HUES48 (cell line): ENCODE measurements at regions not wholly inside any gene's neighbourhood (a gene's known extent, or its start where the extent isn't known, plus 50 kb on each side); places are given as distances from the start of the nearest gene placed in this dataset.
"Not testable (repeated sequence)": the region's sequence is repeated elsewhere in the genome, so short reads cannot be mapped to it uniquely, and the experiment has no call there.

Experiments used
- H3K27ac ChIP-seq: one replicate; pipeline ENCODE4 v1.7.0; 2013; ENCODE audit warnings: low read depth, low read length, inconsistent platforms
- H3K27me3 ChIP-seq: 2 replicates; pipeline ENCODE4 v1.6.1; 2013; ENCODE audit warnings: mild to moderate bottlenecking, low read length; ENCODE audit not compliant: control insufficient read depth, insufficient read depth
- H3K36me3 ChIP-seq: 2 replicates; pipeline ENCODE4 v1.6.1; 2013; ENCODE audit warnings: low read length; ENCODE audit not compliant: control insufficient read depth, insufficient read depth
- H3K4me1 ChIP-seq: 2 replicates; pipeline ENCODE4 v1.6.1; 2013; ENCODE audit warnings: mild to moderate bottlenecking, low read length; ENCODE audit not compliant: control insufficient read depth, insufficient read depth
- H3K4me3 ChIP-seq: 2 replicates; pipeline ENCODE4 v1.5.1; 2013; ENCODE audit warnings: mild to moderate bottlenecking, low read depth, low read length
- H3K9ac ChIP-seq: 2 replicates; pipeline ENCODE4 v1.6.1; 2013; ENCODE audit warnings: mild to moderate bottlenecking, low read depth, low read length, moderate library complexity
- H3K9me3 ChIP-seq: 2 replicates; pipeline ENCODE4 v1.6.1; 2013; ENCODE audit warnings: low read length; ENCODE audit not compliant: control insufficient read depth, insufficient read depth

DNA sequence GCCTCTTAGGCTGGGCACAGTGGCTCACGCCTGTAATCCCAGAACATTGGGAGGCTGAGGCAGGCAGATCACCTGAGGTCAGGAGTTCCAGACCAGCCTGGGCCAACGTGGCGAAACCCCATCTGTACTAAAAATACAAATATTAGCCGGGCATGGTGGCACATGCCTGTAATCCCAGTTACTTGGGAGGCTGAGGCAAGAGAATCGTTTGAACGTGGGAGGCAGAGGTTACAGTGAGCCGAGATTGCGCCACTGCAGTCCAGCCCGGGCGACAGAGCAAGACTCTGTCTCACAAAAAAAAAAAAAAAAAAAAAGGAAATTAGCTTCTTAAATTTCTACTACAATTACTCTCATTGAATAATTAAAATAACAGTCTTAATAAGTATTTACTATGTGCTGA is 52.4 kb upstream of the JARID2 start:
- H3K27ac ChIP-seq, H3K27me3 ChIP-seq, H3K36me3 ChIP-seq, H3K9me3 ChIP-seq, H3K4me1 ChIP-seq, H3K4me3 ChIP-seq, H3K9ac ChIP-seq: not testable (repeated sequence)

DNA sequence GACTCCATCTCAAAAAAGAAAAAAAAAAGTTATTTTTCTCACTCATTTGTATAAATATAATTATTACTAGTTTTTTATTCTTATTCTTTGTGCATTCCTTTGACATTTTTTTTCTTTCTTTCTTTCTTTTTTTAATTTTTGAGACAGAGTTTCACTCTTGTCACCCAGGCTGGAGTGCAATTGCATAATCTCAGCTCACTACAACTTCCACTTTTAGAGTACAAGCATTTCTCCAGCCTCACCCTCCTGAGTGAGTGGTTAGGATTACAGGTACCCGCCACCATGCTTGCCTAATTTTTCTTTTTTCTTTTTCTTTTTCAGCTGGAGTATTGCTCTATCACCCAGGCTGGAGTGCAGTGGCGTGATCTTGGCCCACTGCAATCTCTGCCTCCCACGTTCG is 51.4 kb upstream of the JARID2 start:
- H3K36me3 ChIP-seq: no peaks in the 10 kb centered on the region
- H3K9ac ChIP-seq: no peak overlapping the region
- H3K27ac ChIP-seq: no peak overlapping the region

More for the DNA sequence above, 51.4 kb upstream of the JARID2 start:
- Histone ChIP-seq H3K4me1 (no peaks in the 10 kb centered on the region), H3K4me3 (no peak overlapping the region), H3K27me3 (no peaks in the 10 kb centered on the region), H3K9me3 (no peaks in the 10 kb centered on the region)
